Mesothelial cell of epicardium (in vitro differentiated cells): ENCODE measurements at regions not wholly inside any gene's neighbourhood (a gene's known extent, or its start where the extent isn't known, plus 50 kb on each side); places are given as distances from the start of the nearest gene placed in this dataset.

ENCODE experiments used
- DNase-seq, 2 experiments: peaks; one replicate each; pipeline ENCODE4 v3.0.0; 2021; ENCODE audit warnings: low spot score in 2 of 2; ENCODE audit not compliant: unreplicated experiment in 2 of 2
- H3K27ac Mint-ChIP-seq: 2 replicates; pipeline ENCODE4 v1.8.0; 2021; ENCODE audit warnings: mixed read lengths
- H3K27me3 Mint-ChIP-seq: 2 replicates; pipeline ENCODE4 v1.8.0; 2021; ENCODE audit warnings: low read depth, mixed read lengths
- H3K36me3 Mint-ChIP-seq: 2 replicates; pipeline ENCODE4 v1.8.0; 2021; ENCODE audit warnings: mixed read lengths
- H3K4me1 Mint-ChIP-seq: 2 replicates; pipeline ENCODE4 v1.8.0; 2021; ENCODE audit warnings: mixed read lengths
- H3K4me3 Mint-ChIP-seq: 2 replicates; pipeline ENCODE4 v1.8.0; 2021; ENCODE audit warnings: mild to moderate bottlenecking, moderate library complexity, mixed read lengths
- H3K9me3 Mint-ChIP-seq: 2 replicates; pipeline ENCODE4 v1.8.0; 2021; ENCODE audit warnings: mixed read lengths
- TF ChIP-seq, protein P1 (sequence below): fragments of 200-600 bp; sonication (generic); IDR thresholded peaks from one replicate; pipeline ENCODE4 v1.5.0; 2021; ENCODE audit warnings: antibody characterized with exemption; ENCODE audit not compliant: unreplicated experiment

- DNase-seq = peak in 1 of 2 experiments; percentile 17
- Mint-ChIP-seq H3K27me3 (peaks cover 2% of the 10 kb centered on the region), H3K4me1 (no peaks in the 10 kb centered on the region), H3K9me3 (peaks cover 4% of the 10 kb centered on the region), H3K36me3 (no peaks in the 10 kb centered on the region), H3K4me3 (no peak overlapping the region), H3K27ac (no peak overlapping the region)
- TF ChIP-seq, protein P1, sequence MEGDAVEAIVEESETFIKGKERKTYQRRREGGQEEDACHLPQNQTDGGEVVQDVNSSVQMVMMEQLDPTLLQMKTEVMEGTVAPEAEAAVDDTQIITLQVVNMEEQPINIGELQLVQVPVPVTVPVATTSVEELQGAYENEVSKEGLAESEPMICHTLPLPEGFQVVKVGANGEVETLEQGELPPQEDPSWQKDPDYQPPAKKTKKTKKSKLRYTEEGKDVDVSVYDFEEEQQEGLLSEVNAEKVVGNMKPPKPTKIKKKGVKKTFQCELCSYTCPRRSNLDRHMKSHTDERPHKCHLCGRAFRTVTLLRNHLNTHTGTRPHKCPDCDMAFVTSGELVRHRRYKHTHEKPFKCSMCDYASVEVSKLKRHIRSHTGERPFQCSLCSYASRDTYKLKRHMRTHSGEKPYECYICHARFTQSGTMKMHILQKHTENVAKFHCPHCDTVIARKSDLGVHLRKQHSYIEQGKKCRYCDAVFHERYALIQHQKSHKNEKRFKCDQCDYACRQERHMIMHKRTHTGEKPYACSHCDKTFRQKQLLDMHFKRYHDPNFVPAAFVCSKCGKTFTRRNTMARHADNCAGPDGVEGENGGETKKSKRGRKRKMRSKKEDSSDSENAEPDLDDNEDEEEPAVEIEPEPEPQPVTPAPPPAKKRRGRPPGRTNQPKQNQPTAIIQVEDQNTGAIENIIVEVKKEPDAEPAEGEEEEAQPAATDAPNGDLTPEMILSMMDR = no peak
These were observed 494.4 kb downstream of the TCERG1L start for GRCh38 chr10:130817046-130817624.

GRCh38 chr10:130817674-130818073 lies 493.8 kb downstream of the TCERG1L start:
- no peaks in the 10 kb centered on the region for H3K36me3 Mint-ChIP-seq
- H3K27ac Mint-ChIP-seq = no peak overlapping the region
- no peaks in the 10 kb centered on the region for H3K4me1 Mint-ChIP-seq
- H3K4me3 Mint-ChIP-seq = no peak overlapping the region
- H3K9me3 Mint-ChIP-seq = peaks cover 4% of the 10 kb centered on the region
- H3K27me3 Mint-ChIP-seq = peaks cover 2% of the 10 kb centered on the region
- TF ChIP-seq, protein P1 = no peak
- DNase-seq = peak in 1 of 2 experiments; percentile 16

- Mint-ChIP-seq H3K27me3 (peaks cover 2% of the 10 kb centered on the region), H3K4me1 (no peaks in the 10 kb centered on the region), H3K9me3 (peaks cover 10% of the 10 kb centered on the region)
These were observed 490.5 kb downstream of the TCERG1L start for GRCh38 chr10:130820880-130821482.

DNA sequence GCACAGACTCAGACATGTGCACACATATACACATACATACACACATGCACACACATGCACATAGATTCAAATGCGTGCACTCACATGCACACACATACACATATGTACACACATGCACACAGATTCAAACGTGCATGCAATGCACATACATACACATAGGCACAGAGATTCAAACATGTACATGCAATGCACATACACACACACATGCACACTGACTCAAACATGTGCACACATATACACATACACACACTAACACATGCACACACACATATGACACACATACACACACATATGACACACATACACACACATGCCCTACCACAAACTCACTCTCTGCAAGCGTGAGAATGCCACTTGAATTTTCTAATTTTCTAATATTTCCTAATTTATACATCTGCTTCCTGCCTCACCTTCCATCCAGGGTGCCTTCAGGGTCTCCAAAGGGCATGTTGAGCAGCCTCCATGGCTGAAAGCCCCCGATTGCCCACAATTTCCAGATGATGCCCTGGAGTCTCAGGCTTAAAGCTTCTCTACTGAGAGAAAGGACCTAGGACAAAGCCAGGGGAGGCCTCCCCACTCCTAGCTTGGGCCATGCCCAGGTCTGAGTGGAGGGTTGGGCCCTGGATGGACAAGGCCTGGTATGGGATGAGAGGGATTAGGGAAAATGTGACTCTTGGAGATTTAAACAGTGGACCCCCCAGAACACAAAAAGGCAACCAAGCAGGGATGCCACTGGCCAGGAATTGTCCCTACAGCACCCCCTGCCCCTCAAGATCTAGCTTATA lies 487.1 kb downstream of the TCERG1L start:
- DNase-seq = no peak
- Mint-ChIP-seq H3K4me3 (no peak overlapping the region), H3K9me3 (peaks cover 39% of the 10 kb centered on the region), H3K27ac (no peak overlapping the region), H3K4me1 (no peaks in the 10 kb centered on the region), H3K36me3 (no peaks in the 10 kb centered on the region), H3K27me3 (peaks cover 3% of the 10 kb centered on the region)
- TF ChIP-seq, protein P1 = no peak

More at GRCh38 chr10:130820880-130821482, 490.5 kb downstream of the TCERG1L start:
- H3K36me3 Mint-ChIP-seq = no peaks in the 10 kb centered on the region
- H3K27ac Mint-ChIP-seq = no peak overlapping the region
- TF ChIP-seq, protein P1 = no peak
- no peak overlapping the region for H3K4me3 Mint-ChIP-seq
- peak in 1 of 2 experiments; percentile 29 for DNase-seq

DNA sequence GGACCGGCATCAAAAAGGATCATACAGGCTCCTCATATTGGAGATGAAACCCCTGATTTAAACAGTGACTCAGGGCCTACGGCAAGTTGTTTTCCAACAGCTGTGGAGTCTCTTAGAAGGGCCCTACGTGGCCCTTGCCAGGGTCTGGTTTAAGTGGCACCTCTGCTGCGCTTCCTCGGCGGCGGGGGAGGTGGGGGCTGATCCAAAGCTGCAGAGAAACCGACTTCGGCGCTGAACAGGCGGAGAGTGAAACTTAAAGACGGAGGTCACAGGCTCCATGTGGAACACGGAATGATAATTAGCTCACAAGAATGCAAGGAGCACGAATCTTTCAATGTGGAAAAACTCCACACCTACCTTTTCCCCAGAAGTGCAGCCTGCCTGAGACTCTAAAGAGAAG lies 477.9 kb downstream of the TCERG1L start:
- Mint-ChIP-seq H3K36me3 (no peaks in the 10 kb centered on the region), H3K27ac (no peak overlapping the region), H3K27me3 (peaks cover 3% of the 10 kb centered on the region), H3K4me3 (no peak overlapping the region), H3K9me3 (peaks cover 6% of the 10 kb centered on the region), H3K4me1 (no peaks in the 10 kb centered on the region)
- DNase-seq = no peak
- TF ChIP-seq, protein P1 = no peak
